Spleen (tissue), 11 donors: ENCODE measurements at regions not wholly inside any gene's neighbourhood (a gene's known extent, or its start where the extent isn't known, plus 50 kb on each side); places are given as distances from the start of the nearest gene placed in this dataset.

Source experiments
- DNase-seq: peaks from one replicate; pipeline ENCODE4 v3.0.0-alpha.2; 2020
- H3K27ac ChIP-seq, 8 donors: fragments of 200-600 bp; sonication (generic) in 7 of 8; 1 replicate in 4 of 8; 2 replicates in 4 of 8; pipeline versions ENCODE4 v1.5.0 to v1.8.0; 2016 to 2021; ENCODE audit warnings: inconsistent platforms in 4 of 8, mild to moderate bottlenecking in 4 of 8, moderate library complexity in 1 of 8
- H3K27me3 ChIP-seq, 7 donors: fragments of 200-600 bp; sonication (generic) in 6 of 7; replicated peaks in 1 of 7; 1 replicate in 4 of 7; 2 replicates in 3 of 7; pipeline versions ENCODE4 v1.5.0 to v1.8.0; 2016 to 2021; ENCODE audit warnings: inconsistent platforms in 3 of 7, mild to moderate bottlenecking in 1 of 7
- H3K36me3 ChIP-seq, 6 donors: fragments of 200-600 bp; sonication (generic) in 5 of 6; 1 replicate in 4 of 6; 2 replicates in 2 of 6; pipeline versions ENCODE4 v1.5.0 to v1.8.0; 2016 to 2021; ENCODE audit warnings: inconsistent platforms in 2 of 6
- H3K4me1 ChIP-seq, 6 donors: fragments of 200-600 bp; sonication (generic) in 5 of 6; 1 replicate in 3 of 6; 2 replicates in 3 of 6; pipeline versions ENCODE4 v1.5.0 to v1.8.0; 2016 to 2021; ENCODE audit warnings: inconsistent platforms in 3 of 6
- H3K4me3 ChIP-seq, 8 donors: fragments of 200-600 bp; sonication (generic) in 7 of 8; 1 replicate in 4 of 8; 2 replicates in 4 of 8; pipeline versions ENCODE4 v1.5.0 to v1.8.0; 2016 to 2021; ENCODE audit warnings: inconsistent platforms in 4 of 8, mild to moderate bottlenecking in 4 of 8, moderate library complexity in 2 of 8
- H3K9me3 ChIP-seq, 8 donors: fragments of 200-600 bp; sonication (generic) in 7 of 8; 1 replicate in 4 of 8; 2 replicates in 4 of 8; pipeline versions ENCODE4 v1.5.0 to v1.8.0; 2016 to 2021; ENCODE audit warnings: inconsistent platforms in 4 of 8
- POLR2A ChIP-seq, 3 donors: fragments of 450-650 bp; IDR thresholded peaks; one replicate each; pipeline ENCODE4 v1.5.1; 2017; ENCODE audit warnings: antibody characterized with exemption in 3 of 3, mild to moderate bottlenecking in 1 of 3
- POLR2AphosphoS5 ChIP-seq, 3 donors: sonication (generic); formaldehyde crosslinking; IDR thresholded peaks; one replicate each; pipeline ENCODE4 v1.5.1; 2017; ENCODE audit warnings: antibody characterized with exemption in 3 of 3
- WGBS, 5 donors: extraction: QIAGEN DNeasy Blood & Tissue Kit in 3 of 5; methylation state at CpG; one replicate each; pipeline versions ENCODE4 v1.1.5 to v1.1.7; 2013 to 2018; 5-methylcytosine and 5-hydroxymethylcytosine counted together
- intact Hi-C: fragments of 100-400 bp; cut with DNase I; formaldehyde crosslinking; loops from one replicate; pipeline ENCODE4 v1.15.0; 2023; ENCODE audit warnings: low total_unique reads
- TF ChIP-seq, protein P1 (sequence below), 11 experiments: fragments of 200-600 bp in 7 of 11; fragments of 450-650 bp in 4 of 11; sonication (generic) in 4 of 11; IDR thresholded peaks in 8 of 11; conservative IDR thresholded peaks in 3 of 11; 1 replicate in 7 of 11; 2 replicates in 4 of 11; pipeline versions ENCODE4 v1.4.0 to v1.8.0; 2016 to 2021; ENCODE audit warnings: antibody characterized with exemption in 11 of 11, inconsistent platforms in 4 of 11, mild to moderate bottlenecking in 1 of 11
- donor health status: healthy with polysubstance abuse.
- donor health status: DM: no; HTN: no; CAD: no; lungs with moderate emphysema.
- donor health status: DM: no; HTN: no; CAD: no.
- donor health status: Bipolar disorder and iron deficiency.
- donor health status: healthy.
- donor health status: DM: no; HTN: no; CAD: no.
- donor health status: DM: yes; HTN: yes; CAD: no.

DNA sequence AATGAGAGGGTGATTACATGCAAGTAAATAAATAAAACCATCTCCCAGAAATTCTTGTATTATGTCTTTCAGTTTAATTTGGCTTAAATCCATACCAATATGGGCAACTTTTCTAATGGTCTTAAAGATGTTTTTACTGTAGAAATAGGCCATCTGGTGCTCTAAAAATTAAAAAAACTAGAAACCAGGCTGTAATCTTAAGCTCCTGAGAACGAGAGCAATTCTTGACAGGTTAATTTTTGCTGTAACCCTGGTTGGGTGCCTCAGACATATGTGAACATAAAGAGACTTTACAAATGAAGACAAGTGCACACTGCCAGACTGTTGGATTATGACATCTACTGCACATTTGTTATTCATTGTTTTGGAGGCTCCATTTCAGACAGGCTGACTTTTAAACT lies 246.8 kb upstream of the DAB2 start:
- Histone ChIP-seq H3K27ac (no peak overlapping the region), H3K27me3 (no peaks in the 10 kb centered on the region), H3K4me3 (no peak overlapping the region), H3K36me3 (no peaks in the 10 kb centered on the region), H3K4me1 (no peaks in the 10 kb centered on the region), H3K9me3 (no peaks in the 10 kb centered on the region)
- TF ChIP-seq, protein P1, sequence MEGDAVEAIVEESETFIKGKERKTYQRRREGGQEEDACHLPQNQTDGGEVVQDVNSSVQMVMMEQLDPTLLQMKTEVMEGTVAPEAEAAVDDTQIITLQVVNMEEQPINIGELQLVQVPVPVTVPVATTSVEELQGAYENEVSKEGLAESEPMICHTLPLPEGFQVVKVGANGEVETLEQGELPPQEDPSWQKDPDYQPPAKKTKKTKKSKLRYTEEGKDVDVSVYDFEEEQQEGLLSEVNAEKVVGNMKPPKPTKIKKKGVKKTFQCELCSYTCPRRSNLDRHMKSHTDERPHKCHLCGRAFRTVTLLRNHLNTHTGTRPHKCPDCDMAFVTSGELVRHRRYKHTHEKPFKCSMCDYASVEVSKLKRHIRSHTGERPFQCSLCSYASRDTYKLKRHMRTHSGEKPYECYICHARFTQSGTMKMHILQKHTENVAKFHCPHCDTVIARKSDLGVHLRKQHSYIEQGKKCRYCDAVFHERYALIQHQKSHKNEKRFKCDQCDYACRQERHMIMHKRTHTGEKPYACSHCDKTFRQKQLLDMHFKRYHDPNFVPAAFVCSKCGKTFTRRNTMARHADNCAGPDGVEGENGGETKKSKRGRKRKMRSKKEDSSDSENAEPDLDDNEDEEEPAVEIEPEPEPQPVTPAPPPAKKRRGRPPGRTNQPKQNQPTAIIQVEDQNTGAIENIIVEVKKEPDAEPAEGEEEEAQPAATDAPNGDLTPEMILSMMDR (IDR thresholded peaks at IDR 0.05 in 8 of 11, conservative IDR thresholded peaks at IDR 0.05 in 3 of 11): no peak
- TF ChIP-seq POLR2AphosphoS5 (IDR thresholded peaks at IDR 0.05) (no peak), POLR2A (IDR thresholded peaks at IDR 0.05) (no peak)
- intact Hi-C loops: no loop called here
- WGBS, 5 donors: 42 to 62% (median 47%) methylated on average over 1 of the region's 1 CpG
- no peak for DNase-seq

DNA sequence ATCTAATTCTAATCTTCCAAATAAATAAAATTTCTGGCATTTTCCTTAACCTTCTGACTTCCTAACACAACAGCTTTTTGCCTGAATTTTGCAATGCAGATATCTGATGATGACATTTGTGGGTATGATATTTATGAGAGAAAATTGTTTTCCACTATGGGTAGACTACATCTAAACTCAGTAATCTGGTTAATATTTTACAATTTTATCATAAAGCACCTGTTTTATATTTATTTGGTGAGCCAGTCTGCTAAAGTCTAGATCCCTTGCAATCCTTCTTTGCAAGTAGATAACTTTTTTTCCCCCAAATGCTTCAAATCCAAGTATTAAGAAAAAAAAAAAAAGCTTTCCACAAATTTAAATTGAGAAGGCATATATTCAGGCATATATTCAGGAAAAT lies 246.2 kb upstream of the DAB2 start:
- no peak overlapping the region for H3K27ac ChIP-seq
- TF ChIP-seq, protein P1 (IDR thresholded peaks at IDR 0.05 in 8 of 11, conservative IDR thresholded peaks at IDR 0.05 in 3 of 11): no peak
- no peak for TF ChIP-seq POLR2A (IDR thresholded peaks at IDR 0.05)
- no peak for TF ChIP-seq POLR2AphosphoS5 (IDR thresholded peaks at IDR 0.05)
- no peaks in the 10 kb centered on the region for H3K9me3 ChIP-seq
- DNase-seq: no peak
- intact Hi-C loops: no loop called here
- H3K27me3 ChIP-seq: no peaks in the 10 kb centered on the region
- H3K4me1 ChIP-seq: no peaks in the 10 kb centered on the region
- no peak overlapping the region for H3K4me3 ChIP-seq
- no peaks in the 10 kb centered on the region for H3K36me3 ChIP-seq

DNA sequence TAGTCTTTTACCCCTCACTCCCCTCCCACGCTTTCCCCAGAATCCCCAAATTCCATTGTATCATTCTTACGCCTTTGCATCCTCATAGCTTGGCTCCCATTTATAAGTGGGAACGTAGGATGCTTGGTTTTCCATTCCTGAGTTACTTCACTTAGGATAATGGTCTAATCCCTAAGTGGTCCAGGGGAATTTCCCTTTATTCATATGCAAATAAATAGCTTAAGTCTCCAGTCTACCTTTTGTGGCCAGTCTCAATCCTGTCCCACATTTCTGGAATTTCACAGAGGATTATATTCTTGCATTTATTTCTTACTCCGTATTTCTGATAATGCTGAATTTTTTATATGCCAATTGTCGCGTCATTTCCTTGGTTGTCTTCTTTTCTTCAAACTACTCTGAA lies 245.6 kb upstream of the DAB2 start:
- TF ChIP-seq, protein P1 (IDR thresholded peaks at IDR 0.05 in 8 of 11, conservative IDR thresholded peaks at IDR 0.05 in 3 of 11): no peak
- TF ChIP-seq POLR2A (IDR thresholded peaks at IDR 0.05): no peak
- TF ChIP-seq POLR2AphosphoS5 (IDR thresholded peaks at IDR 0.05): no peak
- Histone ChIP-seq H3K4me3 (no peak overlapping the region), H3K4me1 (no peaks in the 10 kb centered on the region), H3K27me3 (no peaks in the 10 kb centered on the region), H3K27ac (no peak overlapping the region), H3K9me3 (no peaks in the 10 kb centered on the region), H3K36me3 (no peaks in the 10 kb centered on the region)
- intact Hi-C loops: no loop called here
- WGBS, 5 donors: 86 to 91% (median 90%) methylated on average over 6 of the region's 6 CpGs
- DNase-seq: no peak

DNA sequence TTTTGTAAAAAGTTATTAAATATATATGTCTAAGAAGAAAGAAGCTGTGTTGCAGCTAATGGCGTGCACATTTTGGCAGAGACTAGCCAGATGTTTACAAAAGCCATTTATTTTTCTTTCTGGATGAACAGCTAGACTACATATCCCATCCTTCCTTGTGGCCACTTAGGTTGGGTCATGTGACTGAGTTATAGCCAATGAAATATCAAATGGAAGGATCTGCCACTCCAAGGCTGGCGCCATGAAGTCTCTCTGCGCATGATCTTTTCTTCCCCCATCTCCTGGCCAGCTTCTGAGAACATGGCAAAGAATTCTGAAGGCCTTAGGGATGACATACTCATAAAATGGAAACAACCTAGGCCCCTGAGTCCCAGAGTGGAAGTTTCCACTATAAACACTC lies 244.2 kb upstream of the DAB2 start:
- DNase-seq: no peak
- Histone ChIP-seq H3K36me3 (no peaks in the 10 kb centered on the region), H3K4me1 (no peaks in the 10 kb centered on the region), H3K27ac (no peak overlapping the region), H3K27me3 (no peaks in the 10 kb centered on the region), H3K9me3 (no peaks in the 10 kb centered on the region), H3K4me3 (no peak overlapping the region)
- TF ChIP-seq, protein P1 (IDR thresholded peaks at IDR 0.05 in 8 of 11, conservative IDR thresholded peaks at IDR 0.05 in 3 of 11): no peak
- no peak for TF ChIP-seq POLR2AphosphoS5 (IDR thresholded peaks at IDR 0.05)
- TF ChIP-seq POLR2A (IDR thresholded peaks at IDR 0.05): no peak
- WGBS, 5 donors: 83 to 98% (median 95%) methylated on average over 3 of the region's 3 CpGs
- intact Hi-C loops: no loop called here
